Mucosa of rectum (tissue), 2 donors: ENCODE measurements at regions not wholly inside any gene's neighbourhood (a gene's known extent, or its start where the extent isn't known, plus 50 kb on each side); places are given as distances from the start of the nearest gene placed in this dataset.

ENCODE experiments used
- H3K27ac ChIP-seq, 2 donors: one replicate each; pipeline ENCODE4 v1.7.0; 2013; ENCODE audit warnings: inconsistent platforms in 2 of 2, low read depth in 2 of 2, low read length in 2 of 2
- H3K27me3 ChIP-seq, 2 donors: one replicate each; pipeline ENCODE4 v1.7.0; 2013; ENCODE audit warnings: low read length in 2 of 2; ENCODE audit not compliant: control insufficient read depth in 2 of 2, insufficient read depth in 2 of 2
- H3K36me3 ChIP-seq, 2 donors: one replicate each; pipeline ENCODE4 v1.7.0; 2013; ENCODE audit warnings: low read length in 2 of 2; ENCODE audit not compliant: control insufficient read depth in 2 of 2, insufficient read depth in 2 of 2
- H3K4me1 ChIP-seq, 2 donors: one replicate each; pipeline ENCODE4 v1.7.0; 2013; ENCODE audit warnings: low read length in 2 of 2, mild to moderate bottlenecking in 1 of 2; ENCODE audit not compliant: control insufficient read depth in 2 of 2, insufficient read depth in 2 of 2
- H3K4me3 ChIP-seq, 2 donors: one replicate each; pipeline ENCODE4 v1.7.0; 2013; ENCODE audit warnings: low read length in 2 of 2
- H3K9ac ChIP-seq, 2 donors: one replicate each; pipeline ENCODE4 v1.7.0; 2013; ENCODE audit warnings: low read length in 2 of 2, low read depth in 1 of 2, mild to moderate bottlenecking in 1 of 2
- H3K9me3 ChIP-seq, 2 donors: one replicate each; pipeline ENCODE4 v1.7.0; 2013; ENCODE audit warnings: low read length in 2 of 2; ENCODE audit not compliant: control insufficient read depth in 2 of 2
- donor health status: healthy.
- donor health status: Normal muscosa, but diverticular disease.

DNA sequence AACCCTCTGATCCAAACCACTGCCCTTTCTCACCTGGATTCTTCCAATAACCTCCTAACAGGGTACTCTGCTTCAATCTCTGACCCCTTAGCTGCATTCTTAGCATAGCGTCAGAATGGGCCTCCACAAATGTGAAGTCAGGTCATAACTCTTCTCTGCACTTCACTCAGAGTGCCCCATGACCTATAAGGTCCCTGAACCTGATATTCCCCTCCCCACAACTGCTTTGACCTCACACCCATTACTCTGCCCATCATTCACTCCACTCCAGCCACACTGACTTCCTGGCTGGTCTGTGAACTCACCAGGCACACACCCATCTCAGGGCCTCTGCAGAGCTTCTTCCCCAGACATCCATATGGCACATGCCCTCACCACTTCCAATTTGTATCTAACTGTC lies 141.9 kb downstream of the ZNF281 start:
- Histone ChIP-seq H3K4me3 (no peak overlapping the region), H3K27me3 (no peaks in the 10 kb centered on the region), H3K27ac (no peak overlapping the region), H3K4me1 (no peaks in the 10 kb centered on the region), H3K36me3 (no peaks in the 10 kb centered on the region), H3K9me3 (no peaks in the 10 kb centered on the region), H3K9ac (no peak overlapping the region)

DNA sequence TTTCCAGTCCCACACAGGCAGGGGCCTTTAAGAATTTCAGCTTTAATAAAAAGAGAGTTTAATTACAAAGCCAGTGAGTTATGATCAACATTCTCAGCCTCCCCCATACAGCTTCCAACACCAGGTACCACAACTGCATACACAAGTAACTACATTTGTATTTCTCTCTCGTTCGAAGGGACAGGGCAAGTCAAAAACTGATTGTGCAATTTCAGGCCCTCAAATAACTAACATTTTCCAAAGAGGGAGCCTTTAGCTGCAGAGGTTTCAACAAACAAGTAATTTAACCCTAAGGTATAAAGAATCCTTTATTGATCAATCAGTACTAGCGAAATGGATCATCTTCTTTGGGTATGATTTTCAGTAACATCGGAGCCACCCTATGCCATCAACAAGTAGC lies 142.4 kb downstream of the ZNF281 start:
- no peak overlapping the region for H3K4me3 ChIP-seq
- H3K9me3 ChIP-seq: no peaks in the 10 kb centered on the region
- no peaks in the 10 kb centered on the region for H3K4me1 ChIP-seq
- H3K36me3 ChIP-seq: no peaks in the 10 kb centered on the region
- H3K27me3 ChIP-seq: no peaks in the 10 kb centered on the region
- no peak overlapping the region for H3K27ac ChIP-seq
- H3K9ac ChIP-seq: no peak overlapping the region

DNA sequence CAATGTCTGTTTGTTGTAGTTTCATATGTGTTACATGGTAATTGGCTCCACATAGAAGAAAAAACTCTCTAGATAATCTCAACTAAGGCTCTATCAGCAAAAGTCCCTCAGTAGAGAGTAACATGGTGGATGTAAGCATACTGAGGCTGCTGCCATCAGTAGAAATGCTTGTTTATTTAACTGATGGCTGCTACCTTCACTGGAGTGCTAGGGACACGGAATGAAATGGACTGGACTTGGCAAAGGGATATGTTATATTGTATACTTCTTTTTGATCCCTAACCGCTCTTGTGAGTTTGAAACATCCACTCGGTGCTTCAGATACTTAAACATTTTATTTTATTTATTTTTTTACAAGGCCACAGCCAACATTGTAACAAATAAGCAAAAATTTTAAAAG lies 143.0 kb downstream of the ZNF281 start:
- Histone ChIP-seq H3K9ac (no peak overlapping the region), H3K4me1 (no peaks in the 10 kb centered on the region), H3K27me3 (no peaks in the 10 kb centered on the region), H3K27ac (no peak overlapping the region), H3K36me3 (no peaks in the 10 kb centered on the region), H3K4me3 (no peak overlapping the region), H3K9me3 (no peaks in the 10 kb centered on the region)

DNA sequence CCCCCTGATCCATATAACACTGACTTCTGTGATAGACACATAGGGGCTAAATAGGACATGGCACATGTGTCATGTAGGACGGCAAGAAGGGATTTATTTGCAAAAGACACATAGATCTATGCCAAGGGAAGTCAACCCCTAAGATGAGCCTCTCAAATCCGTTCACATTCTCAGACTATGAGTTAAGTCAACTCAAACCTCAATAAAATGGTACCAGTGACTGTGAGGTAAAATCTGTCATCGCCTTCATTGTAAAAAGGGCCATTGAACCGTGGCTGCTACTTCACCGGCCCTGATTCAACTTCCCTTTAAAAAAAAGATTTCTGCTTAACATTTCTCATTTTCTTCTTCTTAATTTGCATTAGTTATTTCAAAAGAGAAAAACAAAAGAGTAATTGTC lies 144.0 kb downstream of the ZNF281 start:
- Histone ChIP-seq H3K9ac (no peak overlapping the region), H3K36me3 (no peaks in the 10 kb centered on the region), H3K9me3 (no peaks in the 10 kb centered on the region), H3K4me1 (no peaks in the 10 kb centered on the region), H3K27me3 (no peaks in the 10 kb centered on the region), H3K4me3 (no peak overlapping the region), H3K27ac (no peak overlapping the region)

DNA sequence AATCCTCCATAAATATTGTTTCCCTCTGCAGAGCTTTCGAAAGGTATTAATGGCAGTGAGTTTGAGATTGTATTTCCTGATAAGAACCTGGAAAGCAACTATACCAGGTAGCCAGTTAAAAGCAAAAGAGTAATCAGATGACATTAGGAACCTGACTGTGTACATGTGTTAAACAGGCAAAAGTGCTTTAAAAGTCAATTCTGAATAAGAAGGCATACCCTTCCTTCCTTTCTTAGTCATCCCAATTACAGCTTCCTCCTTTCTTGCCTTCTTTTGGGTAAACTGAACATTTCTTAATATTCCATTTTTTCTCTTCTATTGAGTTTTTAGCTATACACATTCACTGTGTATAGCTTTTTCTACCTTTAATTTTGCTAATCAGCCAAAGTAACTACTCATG lies 144.7 kb downstream of the ZNF281 start:
- Histone ChIP-seq H3K27me3 (no peaks in the 10 kb centered on the region), H3K9me3 (no peaks in the 10 kb centered on the region), H3K4me1 (no peaks in the 10 kb centered on the region), H3K4me3 (no peak overlapping the region), H3K36me3 (no peaks in the 10 kb centered on the region), H3K27ac (no peak overlapping the region), H3K9ac (no peak overlapping the region)

DNA sequence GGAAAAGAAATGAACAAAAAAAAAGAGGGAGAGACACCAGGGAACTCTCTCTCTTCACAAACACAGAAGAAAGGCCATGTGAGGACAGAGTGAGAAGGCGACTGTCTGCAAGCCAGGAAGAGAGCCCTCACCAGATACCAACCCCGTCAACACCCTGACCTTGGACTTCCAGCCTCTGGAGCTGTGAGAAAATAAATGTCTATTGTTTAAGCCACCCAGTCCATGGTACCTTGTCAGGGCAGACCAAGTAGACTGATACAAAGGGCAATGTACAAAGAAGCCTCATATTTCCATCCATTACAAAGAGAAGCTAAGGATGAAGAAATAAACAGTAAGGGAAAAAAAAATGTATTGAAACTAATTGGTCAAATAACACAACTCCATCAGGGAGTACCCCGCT lies 146.6 kb downstream of the ZNF281 start:
- no peaks in the 10 kb centered on the region for H3K4me1 ChIP-seq
- H3K36me3 ChIP-seq: no peaks in the 10 kb centered on the region
- H3K9me3 ChIP-seq: no peaks in the 10 kb centered on the region
- H3K9ac ChIP-seq: no peak overlapping the region
- H3K4me3 ChIP-seq: no peak overlapping the region
- H3K27me3 ChIP-seq: no peaks in the 10 kb centered on the region
- H3K27ac ChIP-seq: no peak overlapping the region

DNA sequence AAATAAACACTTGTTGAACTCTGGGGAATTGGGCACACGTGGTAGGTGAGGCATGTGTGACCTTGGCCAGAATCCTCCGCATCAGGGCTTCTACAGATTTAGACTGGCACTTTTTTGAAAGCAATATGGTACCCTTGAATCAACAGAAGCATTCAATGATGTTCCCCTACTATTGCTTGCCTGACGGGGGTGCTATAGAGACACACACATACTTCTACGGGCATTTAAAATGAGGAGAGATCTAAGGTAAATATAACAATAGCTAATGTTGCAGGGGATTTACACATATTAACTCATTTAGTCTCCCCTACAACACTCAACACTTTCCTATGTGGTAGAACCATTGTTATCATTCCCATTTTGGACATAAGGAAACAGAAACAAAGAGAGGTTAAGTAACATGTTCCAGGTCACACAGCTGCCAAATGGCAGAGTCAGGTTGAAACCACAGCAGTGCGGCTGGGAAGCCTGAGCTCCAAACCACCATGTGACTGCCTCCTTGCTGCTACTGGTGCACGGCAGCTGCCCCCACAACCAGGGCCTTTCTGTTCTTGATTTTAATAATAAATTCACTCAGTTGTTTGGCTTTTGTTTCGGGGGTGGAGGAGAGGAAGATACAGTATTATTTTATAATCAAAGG lies 147.4 kb downstream of the ZNF281 start:
- no peaks in the 10 kb centered on the region for H3K4me1 ChIP-seq
- no peak overlapping the region for H3K9ac ChIP-seq
- H3K27ac ChIP-seq: no peak overlapping the region
- no peaks in the 10 kb centered on the region for H3K27me3 ChIP-seq
- H3K36me3 ChIP-seq: no peaks in the 10 kb centered on the region
- H3K9me3 ChIP-seq: no peaks in the 10 kb centered on the region
- H3K4me3 ChIP-seq: no peak overlapping the region

DNA sequence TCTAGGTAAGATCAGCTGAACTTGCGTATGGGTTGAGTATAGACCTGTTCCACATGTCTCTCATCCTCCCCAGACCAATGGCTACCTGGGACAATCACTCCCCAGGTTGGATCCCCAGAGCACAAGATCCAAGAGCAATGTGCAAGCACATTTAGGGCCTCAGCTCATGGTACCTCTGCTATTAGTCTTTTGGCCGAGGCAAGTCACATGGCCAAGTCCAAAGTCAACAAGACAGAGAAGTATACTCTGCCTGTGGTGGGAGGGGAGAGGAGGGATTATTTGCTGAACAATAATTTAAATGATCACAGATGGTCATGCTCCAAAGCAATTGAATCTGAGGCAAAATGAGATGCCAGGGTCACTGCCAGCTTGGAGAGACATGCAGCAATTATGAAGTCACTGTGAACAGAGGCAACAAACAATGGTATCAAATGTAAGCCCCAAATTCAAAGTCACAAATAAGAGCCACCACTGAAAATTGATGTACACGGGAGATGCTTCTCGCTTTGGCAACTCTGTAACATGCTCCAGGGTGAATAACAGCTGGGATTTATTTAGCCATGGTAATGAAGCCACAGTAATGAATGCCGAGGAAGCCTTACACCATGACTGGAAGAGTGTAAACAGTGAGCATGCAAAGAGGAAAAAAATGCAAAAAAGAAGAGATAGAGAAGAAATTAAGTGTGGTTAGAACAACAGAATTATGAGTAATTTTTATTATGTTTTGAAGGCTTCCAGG lies 149.1 kb downstream of the ZNF281 start:
- no peaks in the 10 kb centered on the region for H3K36me3 ChIP-seq
- H3K4me3 ChIP-seq: no peak overlapping the region
- no peaks in the 10 kb centered on the region for H3K9me3 ChIP-seq
- no peak overlapping the region for H3K27ac ChIP-seq
- no peaks in the 10 kb centered on the region for H3K4me1 ChIP-seq
- H3K9ac ChIP-seq: no peak overlapping the region
- no peaks in the 10 kb centered on the region for H3K27me3 ChIP-seq

DNA sequence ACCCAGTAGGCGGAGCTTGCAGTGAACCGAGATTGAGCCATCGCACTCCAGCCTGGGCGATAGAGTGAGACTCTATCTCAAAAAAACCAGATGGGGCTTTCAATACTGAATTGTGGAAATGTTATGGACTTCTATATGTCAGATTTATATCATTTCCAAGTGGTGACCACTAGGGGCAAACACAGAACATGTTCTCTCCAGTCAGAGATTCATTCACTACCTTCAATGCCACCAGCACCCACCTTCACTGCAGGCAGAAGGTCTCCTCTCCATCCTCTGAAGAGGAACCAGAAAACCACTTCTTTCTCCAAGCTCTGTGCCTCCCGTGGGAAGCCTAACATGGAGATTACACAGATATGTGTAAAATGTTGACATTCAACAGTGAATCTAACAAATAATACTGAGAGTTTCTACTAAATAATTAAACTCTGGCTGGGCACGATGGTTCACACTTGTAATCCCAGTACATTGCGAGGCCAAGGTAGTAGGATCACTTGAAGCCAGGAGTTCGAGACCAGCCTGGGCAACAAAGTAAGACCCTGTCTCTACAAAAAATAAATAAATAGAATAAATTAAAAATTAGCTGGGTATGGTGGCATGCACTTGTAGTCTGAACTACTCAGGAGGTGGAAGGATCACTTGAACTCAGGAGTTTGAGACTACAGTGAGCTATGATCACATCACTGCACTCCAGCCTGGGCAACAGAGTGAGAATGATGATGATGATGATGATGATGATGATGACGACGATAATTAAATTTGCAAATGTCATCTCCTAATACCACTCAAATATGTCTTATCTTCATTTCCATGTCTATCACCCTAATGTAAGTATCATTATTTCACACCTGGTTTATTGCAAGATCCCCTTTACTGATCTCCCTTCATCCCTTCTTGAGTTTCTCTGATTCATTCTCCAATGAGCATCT lies 151.1 kb downstream of the ZNF281 start:
- no peaks in the 10 kb centered on the region for H3K36me3 ChIP-seq
- no peaks in the 10 kb centered on the region for H3K9me3 ChIP-seq
- no peak overlapping the region for H3K27ac ChIP-seq
- H3K4me1 ChIP-seq: no peaks in the 10 kb centered on the region
- H3K27me3 ChIP-seq: no peaks in the 10 kb centered on the region
- no peak overlapping the region for H3K4me3 ChIP-seq
- H3K9ac ChIP-seq: no peak overlapping the region

DNA sequence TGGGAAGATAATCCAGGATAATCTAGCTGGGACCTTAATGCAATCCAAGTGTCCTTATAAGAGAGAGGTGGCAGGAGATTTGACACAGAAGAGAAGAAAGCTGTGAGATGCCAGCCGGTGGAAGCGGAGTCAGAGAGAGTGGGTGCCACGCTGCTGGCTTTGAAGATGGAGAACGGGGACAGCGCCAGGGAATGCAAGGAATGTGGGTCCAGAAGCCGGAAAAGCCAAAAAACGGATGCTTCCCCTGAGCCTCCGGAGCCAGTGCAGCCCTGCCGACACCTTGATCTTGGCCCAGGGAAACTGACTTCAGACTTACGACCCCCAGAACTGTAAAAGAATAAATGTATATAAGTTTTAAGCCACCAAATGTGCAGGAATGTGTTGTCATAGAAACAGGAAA lies 152.6 kb downstream of the ZNF281 start:
- Histone ChIP-seq H3K36me3 (no peaks in the 10 kb centered on the region), H3K9ac (no peak overlapping the region), H3K4me3 (no peak overlapping the region), H3K27ac (no peak overlapping the region), H3K4me1 (no peaks in the 10 kb centered on the region), H3K27me3 (no peaks in the 10 kb centered on the region), H3K9me3 (no peaks in the 10 kb centered on the region)
